Heart right ventricle (tissue), 16 donors: ENCODE measurements at regions not wholly inside any gene's neighbourhood (a gene's known extent, or its start where the extent isn't known, plus 50 kb on each side); places are given as distances from the start of the nearest gene placed in this dataset.

Experiments used
- ATAC-seq, 8 donors: fragments of 200-7000 bp; cut with Tn5 transposase; one replicate each; pipeline ENCODE4 v1.9.1; 2020; ENCODE audit warnings: mild to moderate bottlenecking in 8 of 8, moderate library complexity in 8 of 8, moderate number of reproducible peaks in 1 of 8
- DNase-seq, 2 donors: peaks; one replicate each; pipeline ENCODE4 v3.0.0-alpha.2; 2020
- H3K27ac ChIP-seq, 10 donors: fragments of 200-600 bp; sonication (generic) in 2 of 10; one replicate each; pipeline versions ENCODE4 v1.5.0 to v1.8.0; 2020 to 2022; ENCODE audit warnings: mild to moderate bottlenecking in 3 of 10
- H3K27me3 ChIP-seq, 7 donors: fragments of 200-600 bp; one replicate each; pipeline ENCODE4 v1.8.0; 2021 to 2022; ENCODE audit warnings: mild to moderate bottlenecking in 2 of 7
- H3K36me3 ChIP-seq, 9 donors: fragments of 200-600 bp; sonication (generic) in 1 of 9; one replicate each; pipeline versions ENCODE4 v1.5.0 to v1.8.0; 2020 to 2022; ENCODE audit warnings: mild to moderate bottlenecking in 2 of 9
- H3K4me1 ChIP-seq, 9 donors: fragments of 200-600 bp; sonication (generic) in 1 of 9; one replicate each; pipeline versions ENCODE4 v1.5.0 to v1.8.0; 2020 to 2022; ENCODE audit warnings: mild to moderate bottlenecking in 4 of 9
- H3K4me3 ChIP-seq, 10 donors: fragments of 200-600 bp; sonication (generic) in 2 of 10; one replicate each; pipeline versions ENCODE4 v1.5.0 to v1.8.0; 2020 to 2022; ENCODE audit warnings: mild to moderate bottlenecking in 7 of 10, moderate library complexity in 2 of 10
- H3K9me3 ChIP-seq, 11 donors: fragments of 200-600 bp in 10 of 11; sonication (generic) in 2 of 11; one replicate each; pipeline versions ENCODE4 v1.5.0 to v1.8.0; 2013 to 2022; ENCODE audit warnings: mild to moderate bottlenecking in 2 of 11, control low read depth in 1 of 11, moderate library complexity in 1 of 11
- CTCF ChIP-seq, 9 donors: fragments of 200-600 bp; sonication (generic) in 2 of 9; IDR thresholded peaks; one replicate each; pipeline versions ENCODE4 v1.5.0 to v1.8.0; 2021 to 2022; ENCODE audit warnings: antibody characterized with exemption in 9 of 9, mild to moderate bottlenecking in 5 of 9, moderate library complexity in 1 of 9
- WGBS, 2 donors: extraction: QIAGEN DNeasy Blood & Tissue Kit; methylation state at CpG; one replicate each; pipeline ENCODE4 v1.1.7; 2013; ENCODE audit warnings: inconsistent platforms in 1 of 2; 5-methylcytosine and 5-hydroxymethylcytosine counted together
- intact Hi-C, 10 donors: fragments of 100-400 bp; cut with DNase I; formaldehyde crosslinking; loops; one replicate each; pipeline versions ENCODE4 v1.11.1 to v1.14.2; 2022
- donor health status: Arrhythmogenic right ventricular cardiomyopathy.
- donor health status: ischemic (EF 13 %, LVEDD 7.1; RV severe dilation, severe dysfunction).
- donor health status: healthy with polysubstance abuse.
- donor health status: DM: no; HTN: yes; CAD: no.
- donor health status: DM: no; HTN: no; CAD: no.
- donor health status: ischemic (EF 25% LVEDD 6.9; RV normal size, moderate dysfunction).
- donor health status: ischemic (EF 25% LVEDD 5.7; RV mildly dilated, moderate dysfunction).
- donor health status: healthy.
- donor health status: DM: yes; HTN: yes; CAD: no.
- donor health status: Ischemic cardiomyopathy.
- donor health status: ischemic (EF 35%, LVEDD 5.7; RV mildly dilated, moderate dysfunction).
- donor health status: nonischemic (EF 11% LVEDD 7.7; RV severe dilation, severe dysfunction).
- donor health status: DM: yes; HTN: yes; CAD: no.
- donor health status: PGD.
- donor health status: ischemic (EF 29% LVEDD 5.4; RV normal size, mild dysfunction).
- donor health status: nonischemic (EF 23%, LVEDD 6.1; RV moderate dilation, normal function).

- intact Hi-C loops, result no loop called here
- Histone ChIP-seq H3K36me3 (no peaks in the 10 kb centered on the region), H3K27ac (peak overlapping the region in 2 of 10 donors; percentile 22 to 58), H3K9me3 (no peaks in the 10 kb centered on the region), H3K27me3 (no peaks in the 10 kb centered on the region), H3K4me1 (peaks cover 0 to 24% (median 0%) of the 10 kb centered on the region in 9 donors), H3K4me3 (no peak overlapping the region)
- 75 to 84% methylated on average over 6 of the region's 6 CpGs for whole genome bisulfite sequencing, 2 donors
- DNase-seq (no peak), ATAC-seq (no peak)
- no peak for TF ChIP-seq CTCF (IDR thresholded peaks at IDR 0.05)
Observed at GRCh38 chr5:89036166-89036565, 153.2 kb upstream of the MEF2C start.

- Histone ChIP-seq H3K4me1 (peaks cover 0 to 13% (median 0%) of the 10 kb centered on the region in 9 donors), H3K27me3 (no peaks in the 10 kb centered on the region), H3K36me3 (no peaks in the 10 kb centered on the region), H3K4me3 (no peak overlapping the region), H3K9me3 (no peaks in the 10 kb centered on the region), H3K27ac (no peak overlapping the region)
- WGBS, 2 donors, result 87 to 88% methylated on average over 2 of the region's 2 CpGs
- intact Hi-C loops, result no loop called here
- DNase-seq (no peak), ATAC-seq (no peak)
- no peak for TF ChIP-seq CTCF (IDR thresholded peaks at IDR 0.05)
Observed at GRCh38 chr5:89034588-89034987, 151.6 kb upstream of the MEF2C start.

- 84 to 87% methylated on average over 3 of the region's 3 CpGs for WGBS, 2 donors
- ATAC-seq, result no peak
- Histone ChIP-seq H3K27ac (no peak overlapping the region), H3K27me3 (no peaks in the 10 kb centered on the region), H3K4me3 (no peak overlapping the region), H3K4me1 (no peaks in the 10 kb centered on the region), H3K36me3 (no peaks in the 10 kb centered on the region), H3K9me3 (no peaks in the 10 kb centered on the region)
- DNase-seq, result no peak
- TF ChIP-seq CTCF (IDR thresholded peaks at IDR 0.05), result no peak
- intact Hi-C loops, result no loop called here
Observed at GRCh38 chr5:89030798-89031197, 147.8 kb upstream of the MEF2C start.

GRCh38 chr5:89028595-89029285 is 145.8 kb upstream of the MEF2C start:
- DNase-seq (no peak), ATAC-seq (no peak)
- Histone ChIP-seq H3K27me3 (no peaks in the 10 kb centered on the region), H3K4me1 (no peaks in the 10 kb centered on the region), H3K4me3 (no peak overlapping the region), H3K36me3 (no peaks in the 10 kb centered on the region), H3K27ac (no peak overlapping the region), H3K9me3 (no peaks in the 10 kb centered on the region)
- no peak for TF ChIP-seq CTCF (IDR thresholded peaks at IDR 0.05)
- intact Hi-C loops, result no loop called here
- 89 to 93% methylated on average over 2 of the region's 2 CpGs for WGBS, 2 donors
